ENCODE measurements at regions not wholly inside any gene's neighbourhood (a gene's known extent, or its start where the extent isn't known, plus 50 kb on each side); places are given as distances from the start of the nearest gene placed in this dataset.

GRCh38 chr2:121038891-121039616, 245.9 kb downstream of the TFCP2L1 start:
- TF ChIP-seq CTCF (IDR thresholded peaks at IDR 0.05) (peak in 2 of 7 experiments; percentile 12 to 22), POLR2A (IDR thresholded peaks at IDR 0.05) (no peak)
